MM.1S (cell line): ENCODE measurements at regions not wholly inside any gene's neighbourhood (a gene's known extent, or its start where the extent isn't known, plus 50 kb on each side); places are given as distances from the start of the nearest gene placed in this dataset.

Experiments used
- DNase-seq: peaks from one replicate; pipeline ENCODE4 v3.0.0-alpha.2; 2015
- H2AFZ ChIP-seq: fragments of 300-600 bp; sonication (generic); 2 replicates; pipeline ENCODE4 v1.6.0; 2016; ENCODE audit warnings: antibody characterized with exemption, low read length
- H3F3A ChIP-seq: fragments of 300-600 bp; sonication (generic); 2 replicates; pipeline ENCODE4 v1.6.1; 2016; ENCODE audit warnings: mild to moderate bottlenecking, antibody characterized with exemption, low read length, moderate library complexity, mixed read lengths; ENCODE audit not compliant: insufficient read depth
- H3K27ac ChIP-seq: fragments of 300-600 bp; sonication (generic); 2 replicates; pipeline ENCODE4 v1.5.1; 2016; ENCODE audit warnings: mild to moderate bottlenecking, low read length
- H3K27me3 ChIP-seq: fragments of 300-600 bp; sonication (generic); replicated peaks from 2 replicates; pipeline ENCODE4 v1.6.0; 2016; ENCODE audit warnings: low read length; ENCODE audit not compliant: insufficient read depth
- H3K36me3 ChIP-seq: fragments of 300-600 bp; sonication (generic); replicated peaks from 2 replicates; pipeline ENCODE4 v1.6.1; 2016; ENCODE audit warnings: mild to moderate bottlenecking, low read length, mixed read lengths; ENCODE audit not compliant: insufficient read depth
- H3K4me1 ChIP-seq: fragments of 300-600 bp; sonication (generic); 2 replicates; pipeline ENCODE4 v1.6.1; 2016; ENCODE audit warnings: low read length, mixed read lengths
- H3K4me2 ChIP-seq: fragments of 300-600 bp; sonication (generic); 2 replicates; pipeline ENCODE4 v1.6.0; 2016; ENCODE audit warnings: low read depth, low read length
- H3K4me3 ChIP-seq: fragments of 300-600 bp; sonication (generic); 2 replicates; pipeline ENCODE4 v1.5.1; 2016; ENCODE audit warnings: low read length, mixed read lengths
- H3K79me2 ChIP-seq: fragments of 300-600 bp; sonication (generic); 2 replicates; pipeline ENCODE4 v1.6.1; 2016; ENCODE audit warnings: mixed run types, low read length, mixed read lengths
- H3K9ac ChIP-seq: fragments of 300-600 bp; sonication (generic); 2 replicates; pipeline ENCODE4 v1.6.1; 2016; ENCODE audit warnings: low read length, mixed read lengths
- H3K9me2 ChIP-seq: fragments of 300-600 bp; sonication (generic); replicated peaks from 2 replicates; pipeline ENCODE4 v1.6.1; 2016; ENCODE audit warnings: mild to moderate bottlenecking, low read length, mixed read lengths; ENCODE audit not compliant: insufficient read depth
- H3K9me3 ChIP-seq: fragments of 300-600 bp; sonication (generic); replicated peaks from 2 replicates; pipeline ENCODE4 v1.6.1; 2016; ENCODE audit warnings: mild to moderate bottlenecking, low read length, mixed read lengths; ENCODE audit not compliant: insufficient read depth
- H4K20me1 ChIP-seq: fragments of 300-600 bp; sonication (generic); 2 replicates; pipeline ENCODE4 v1.6.1; 2016; ENCODE audit warnings: mild to moderate bottlenecking, low read length, moderate library complexity, mixed read lengths; ENCODE audit not compliant: insufficient read depth
- CTCF ChIP-seq: fragments of 300-600 bp; sonication (generic); IDR thresholded peaks from 2 replicates; pipeline ENCODE4 v1.5.1; 2016; ENCODE audit warnings: antibody characterized with exemption, low read length, mixed read lengths
- EZH2 ChIP-seq: fragments of 300-600 bp; sonication (generic); optimal IDR thresholded peaks from 2 replicates; pipeline ENCODE3; 2017; ENCODE audit warnings: low read depth, mild to moderate bottlenecking, antibody characterized with exemption, low read length, mixed read lengths
- EZH2phosphoT487 ChIP-seq: fragments of 300-600 bp; sonication (generic); IDR thresholded peaks from 2 replicates; pipeline ENCODE4 v1.6.1; 2018; ENCODE audit warnings: antibody characterized with exemption, low read length

- H3K36me3 ChIP-seq = no peaks in the 10 kb centered on the region
- DNase-seq = no peak
- H3K9me2 ChIP-seq = no peaks in the 10 kb centered on the region
- H3F3A ChIP-seq = no peaks in the 10 kb centered on the region
- no peaks in the 10 kb centered on the region for H3K9me3 ChIP-seq
- H2AFZ ChIP-seq = no peak overlapping the region
- no peaks in the 10 kb centered on the region for H3K27me3 ChIP-seq
- H3K9ac ChIP-seq = no peak overlapping the region
- H3K4me3 ChIP-seq = no peak overlapping the region
- no peaks in the 10 kb centered on the region for H4K20me1 ChIP-seq
- TF ChIP-seq EZH2phosphoT487 (no peak), CTCF (no peak), EZH2 (no peak)
- H3K27ac ChIP-seq = no peak overlapping the region
- H3K4me2 ChIP-seq = no peak overlapping the region
- no peaks in the 10 kb centered on the region for H3K79me2 ChIP-seq
- no peaks in the 10 kb centered on the region for H3K4me1 ChIP-seq
Observed at GRCh38 chr6:167465482-167465881, 140.6 kb downstream of the TTLL2 start.

- TF ChIP-seq CTCF (no peak), EZH2phosphoT487 (no peak), EZH2 (no peak)
- Histone ChIP-seq H3K27ac (no peak overlapping the region), H3K36me3 (no peaks in the 10 kb centered on the region), H4K20me1 (no peaks in the 10 kb centered on the region), H3K4me2 (no peak overlapping the region), H3K4me3 (no peak overlapping the region), H3K27me3 (no peaks in the 10 kb centered on the region), H3K9ac (no peak overlapping the region), H3K79me2 (no peaks in the 10 kb centered on the region), H3K9me2 (no peaks in the 10 kb centered on the region), H2AFZ (no peak overlapping the region), H3K9me3 (no peaks in the 10 kb centered on the region), H3F3A (no peaks in the 10 kb centered on the region), H3K4me1 (no peaks in the 10 kb centered on the region)
- DNase-seq = no peak
Observed at GRCh38 chr6:167467282-167467681, 142.4 kb downstream of the TTLL2 start.

- no peak overlapping the region for H2AFZ ChIP-seq
Observed at GRCh38 chr6:167467793-167468431, 143.0 kb downstream of the TTLL2 start.

More at GRCh38 chr6:167467793-167468431, 143.0 kb downstream of the TTLL2 start:
- TF ChIP-seq EZH2phosphoT487 (no peak), EZH2 (no peak), CTCF (no peak)
- Histone ChIP-seq H3F3A (no peaks in the 10 kb centered on the region), H3K9me2 (no peaks in the 10 kb centered on the region), H3K9ac (no peak overlapping the region), H3K4me3 (no peak overlapping the region), H3K79me2 (no peaks in the 10 kb centered on the region), H3K4me1 (no peaks in the 10 kb centered on the region), H3K27me3 (no peaks in the 10 kb centered on the region), H3K9me3 (no peaks in the 10 kb centered on the region), H3K4me2 (no peak overlapping the region), H4K20me1 (no peaks in the 10 kb centered on the region), H3K36me3 (no peaks in the 10 kb centered on the region), H3K27ac (no peak overlapping the region)
- no peak for DNase-seq
